NCI-H1694 treated with DMSO at 0.1 percent for 48 hours (cell line): ENCODE measurements at regions not wholly inside any gene's neighbourhood (a gene's known extent, or its start where the extent isn't known, plus 50 kb on each side); places are given as distances from the start of the nearest gene placed in this dataset.

Experiments used
- DNase-seq: peaks from one replicate; lab custom pipeline; 2025; lab: John Stamatoyannopoulos, UW

DNA sequence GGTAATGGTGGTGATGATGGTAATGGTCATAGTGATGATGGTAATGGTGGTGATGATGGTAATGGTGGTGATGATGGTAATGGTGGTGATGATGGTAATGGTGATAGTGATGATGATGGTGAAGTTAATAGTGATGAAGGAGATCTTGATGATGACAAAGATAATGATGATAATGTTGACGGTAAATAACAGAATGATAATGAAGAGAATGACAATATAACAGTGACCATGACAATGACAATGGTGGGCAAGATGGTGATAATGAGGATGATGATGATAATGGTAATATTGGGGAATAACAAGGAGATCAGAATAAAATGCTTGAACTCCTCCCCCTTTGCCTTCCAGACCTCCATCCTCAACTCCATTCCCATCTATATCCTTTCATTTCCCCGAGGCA, 233.3 kb upstream of the SFSWAP start:
- no peak for DNase-seq

DNA sequence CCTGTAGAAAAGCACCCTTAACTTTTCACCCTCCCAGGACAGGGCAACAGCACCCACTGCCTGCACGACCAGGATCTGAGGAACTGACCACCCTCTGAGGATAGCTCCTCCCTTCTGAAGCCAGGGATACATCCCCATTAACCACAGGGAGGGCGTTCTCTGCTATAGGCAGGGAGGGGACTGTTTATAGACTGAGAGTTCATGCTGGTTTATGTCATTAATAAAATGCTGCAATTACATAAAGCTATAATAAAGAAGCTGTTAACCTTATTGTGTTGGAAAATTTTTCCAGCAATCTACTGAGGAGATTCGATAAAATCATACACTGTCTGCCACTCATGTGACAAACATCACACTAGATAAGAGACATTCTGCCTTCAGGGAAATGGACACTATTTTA, 232.4 kb upstream of the SFSWAP start:
- DNase-seq = no peak

DNA sequence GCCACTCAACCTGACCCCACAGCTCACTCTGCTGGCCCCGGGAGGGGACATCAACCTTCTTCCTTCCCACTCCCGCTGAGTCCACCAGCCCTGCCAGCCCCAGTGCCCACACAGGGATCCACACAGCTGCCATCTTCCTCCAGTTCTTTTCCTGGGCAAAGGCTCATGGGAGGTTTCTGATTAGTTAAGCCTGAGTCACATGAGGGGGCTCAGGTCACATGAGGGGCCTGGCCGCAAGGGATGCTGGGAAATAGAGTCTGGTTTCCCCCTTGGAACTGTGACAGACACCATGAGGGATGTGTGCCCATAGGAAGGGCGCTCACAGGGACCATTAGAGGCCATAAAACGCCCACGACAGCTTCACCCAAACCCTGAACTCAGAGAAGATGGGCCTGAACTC, 228.7 kb upstream of the SFSWAP start:
- DNase-seq = no peak

- DNase-seq = no peak
These were observed 228.2 kb upstream of the SFSWAP start for GRCh38 chr12:131482686-131483085.

DNA sequence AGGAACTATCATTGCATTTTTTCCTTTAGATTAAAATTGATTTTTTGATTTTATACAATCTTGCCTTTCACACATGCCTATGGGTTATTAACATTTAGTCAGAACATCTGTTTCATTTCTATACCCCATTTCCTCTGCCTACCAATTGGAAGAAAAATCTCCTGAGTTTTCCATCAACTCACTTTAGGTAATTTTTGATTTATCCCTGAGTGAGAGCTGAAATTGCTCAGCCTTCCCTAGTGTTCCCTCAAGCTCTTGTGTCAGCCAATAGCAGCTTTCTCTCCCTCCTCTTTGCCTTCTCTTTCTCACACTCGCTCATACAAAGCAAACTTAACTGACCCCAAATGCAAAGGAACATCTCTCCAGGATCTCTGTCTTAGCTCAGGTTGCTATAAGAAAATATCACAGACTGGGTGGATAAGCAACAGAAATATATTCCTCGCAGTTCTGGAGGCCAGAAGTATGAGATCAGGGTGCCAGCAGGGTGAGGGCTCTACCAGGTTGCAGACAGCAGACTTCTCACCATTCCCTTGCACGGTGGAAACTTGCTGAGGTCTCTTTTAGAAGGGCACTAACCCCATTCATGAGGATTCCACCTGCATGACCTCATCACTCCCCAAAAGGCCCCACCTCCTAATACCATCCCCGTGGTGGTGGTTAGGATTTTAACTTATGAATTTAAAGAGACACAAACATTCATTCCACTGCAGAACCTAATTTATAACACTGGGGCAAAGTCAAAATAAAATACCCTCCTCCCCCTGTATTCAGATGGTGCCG, 224.2 kb upstream of the SFSWAP start:
- DNase-seq = no peak

- DNase-seq = peak; percentile 4
These were observed 223.3 kb upstream of the SFSWAP start for GRCh38 chr12:131487388-131488124.

GRCh38 chr12:131489718-131490117, 221.2 kb upstream of the SFSWAP start:
- DNase-seq = no peak

- no peak for DNase-seq
These were observed 219.7 kb upstream of the SFSWAP start for GRCh38 chr12:131491155-131491554.

DNA sequence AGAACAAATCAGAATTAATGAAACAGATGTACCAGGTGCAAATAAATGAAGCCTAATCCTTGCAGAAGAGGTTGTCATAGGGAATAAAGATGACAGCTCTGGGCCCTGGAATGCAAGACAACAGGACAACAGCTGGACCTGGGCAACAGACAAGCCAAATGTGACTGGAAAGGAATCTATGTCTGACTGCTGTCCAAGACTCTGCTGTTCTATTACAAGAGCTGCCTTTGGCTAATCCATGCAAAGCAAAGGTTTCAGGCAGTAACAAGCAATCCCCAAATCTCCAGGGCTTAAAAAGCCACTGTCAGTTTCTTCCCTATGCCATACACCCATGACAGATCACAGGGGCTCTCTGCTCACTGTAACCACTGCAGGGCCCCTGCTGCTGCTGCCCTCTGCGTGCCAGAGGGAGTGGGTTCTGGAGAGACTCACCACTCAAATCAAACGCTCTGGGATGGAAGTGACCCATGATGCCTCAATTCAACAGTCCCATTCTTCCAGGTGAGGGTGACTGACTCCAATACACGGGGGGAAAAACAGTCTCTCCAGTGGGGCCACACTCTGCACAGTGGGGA, 218.9 kb upstream of the SFSWAP start:
- no peak for DNase-seq

- no peak for DNase-seq
These were observed 217.6 kb upstream of the SFSWAP start for GRCh38 chr12:131493068-131493826.

- no peak for DNase-seq
These were observed 216.7 kb upstream of the SFSWAP start for GRCh38 chr12:131494216-131494615.

- DNase-seq = no peak
These were observed 216.0 kb upstream of the SFSWAP start for GRCh38 chr12:131494741-131495524.

GRCh38 chr12:131497966-131498365, 212.9 kb upstream of the SFSWAP start:
- DNase-seq = no peak

GRCh38 chr12:131499160-131499863, 211.6 kb upstream of the SFSWAP start:
- DNase-seq = no peak

- DNase-seq = no peak
These were observed 211.1 kb upstream of the SFSWAP start for GRCh38 chr12:131499864-131500190.

DNA sequence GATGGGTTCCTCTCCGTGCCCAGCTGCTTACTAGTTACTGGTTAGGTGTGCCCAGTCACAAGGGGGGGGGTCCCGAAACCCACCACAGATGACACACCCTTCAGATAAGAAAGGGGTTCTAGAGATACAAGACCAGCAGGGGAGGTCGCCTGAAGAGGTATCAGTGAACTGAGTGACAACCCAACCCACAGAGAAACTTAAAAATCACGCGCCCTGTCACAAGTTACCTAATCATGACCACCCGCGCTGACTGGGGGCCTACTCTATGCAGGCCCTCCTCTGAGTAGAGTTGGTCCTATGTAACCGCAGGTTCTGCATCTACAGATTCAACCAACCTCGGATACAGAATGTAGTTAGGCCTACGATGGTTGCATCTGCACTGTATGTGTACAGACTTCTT, 210.3 kb upstream of the SFSWAP start:
- no peak for DNase-seq

- no peak for DNase-seq
These were observed 205.3 kb upstream of the SFSWAP start for GRCh38 chr12:131505561-131505960.

GRCh38 chr12:131506426-131506825, 204.5 kb upstream of the SFSWAP start:
- DNase-seq = no peak

- no peak for DNase-seq
These were observed 203.8 kb upstream of the SFSWAP start for GRCh38 chr12:131507094-131507493.

- DNase-seq = no peak
These were observed 203.0 kb upstream of the SFSWAP start for GRCh38 chr12:131507881-131508280.

- peak; percentile 83 for DNase-seq
These were observed 201.2 kb upstream of the SFSWAP start for GRCh38 chr12:131509701-131510100.
